ENCODE measurements at regions not wholly inside any gene's neighbourhood (a gene's known extent, or its start where the extent isn't known, plus 50 kb on each side); places are given as distances from the start of the nearest gene placed in this dataset.
"Not testable (repeated sequence)": the region's sequence is repeated elsewhere in the genome, so short reads cannot be mapped to it uniquely, and the experiment has no call there.

DNA sequence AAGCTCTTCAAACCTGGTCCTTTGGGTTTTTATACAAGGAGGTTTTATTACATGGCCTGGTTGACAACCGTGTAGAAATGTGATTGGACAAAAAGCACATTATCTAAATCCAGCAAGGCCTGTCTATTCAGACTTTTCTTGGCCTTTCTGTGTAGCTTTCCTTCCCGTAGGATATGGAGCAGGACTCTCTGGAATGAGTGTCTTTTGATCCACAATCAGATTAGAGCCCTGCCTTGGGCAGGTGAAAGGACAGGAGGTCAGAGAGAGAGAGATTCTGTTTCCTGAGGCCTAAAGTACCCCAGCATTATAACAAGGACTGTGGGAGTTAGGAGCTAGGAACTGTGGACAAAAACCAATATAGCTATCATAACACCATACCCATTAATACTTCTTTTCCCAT, 375.5 kb upstream of the RGS6 start:
- ATAC-seq (ENCODE audit: low FRiP score in 2 of 2) (no peak), DNase-seq (no peak)
- no peaks in the 10 kb centered on the region for H3K27me3 ChIP-seq
- TF ChIP-seq, protein P1, sequence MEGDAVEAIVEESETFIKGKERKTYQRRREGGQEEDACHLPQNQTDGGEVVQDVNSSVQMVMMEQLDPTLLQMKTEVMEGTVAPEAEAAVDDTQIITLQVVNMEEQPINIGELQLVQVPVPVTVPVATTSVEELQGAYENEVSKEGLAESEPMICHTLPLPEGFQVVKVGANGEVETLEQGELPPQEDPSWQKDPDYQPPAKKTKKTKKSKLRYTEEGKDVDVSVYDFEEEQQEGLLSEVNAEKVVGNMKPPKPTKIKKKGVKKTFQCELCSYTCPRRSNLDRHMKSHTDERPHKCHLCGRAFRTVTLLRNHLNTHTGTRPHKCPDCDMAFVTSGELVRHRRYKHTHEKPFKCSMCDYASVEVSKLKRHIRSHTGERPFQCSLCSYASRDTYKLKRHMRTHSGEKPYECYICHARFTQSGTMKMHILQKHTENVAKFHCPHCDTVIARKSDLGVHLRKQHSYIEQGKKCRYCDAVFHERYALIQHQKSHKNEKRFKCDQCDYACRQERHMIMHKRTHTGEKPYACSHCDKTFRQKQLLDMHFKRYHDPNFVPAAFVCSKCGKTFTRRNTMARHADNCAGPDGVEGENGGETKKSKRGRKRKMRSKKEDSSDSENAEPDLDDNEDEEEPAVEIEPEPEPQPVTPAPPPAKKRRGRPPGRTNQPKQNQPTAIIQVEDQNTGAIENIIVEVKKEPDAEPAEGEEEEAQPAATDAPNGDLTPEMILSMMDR (IDR thresholded peaks at IDR 0.05), result no peak
- TF ChIP-seq EP300 (IDR thresholded peaks at IDR 0.05) (no peak), POLR2A (IDR thresholded peaks at IDR 0.05) (no peak), POLR2AphosphoS5 (IDR thresholded peaks at IDR 0.05) (no peak)
- no peak overlapping the region for H3K4me3 ChIP-seq
- H3K36me3 ChIP-seq, result no peaks in the 10 kb centered on the region
- H3K27ac ChIP-seq, result peak overlapping the region in 2 of 4 donors; percentile 22 to 77
- H3K4me1 ChIP-seq, result peaks cover 10 to 15% (median 14%) of the 10 kb centered on the region in 4 donors
- H3K9me3 ChIP-seq, result no peaks in the 10 kb centered on the region
- WGBS, 2 donors, result 90 to 92% methylated on average over 2 of the region's 2 CpGs

DNA sequence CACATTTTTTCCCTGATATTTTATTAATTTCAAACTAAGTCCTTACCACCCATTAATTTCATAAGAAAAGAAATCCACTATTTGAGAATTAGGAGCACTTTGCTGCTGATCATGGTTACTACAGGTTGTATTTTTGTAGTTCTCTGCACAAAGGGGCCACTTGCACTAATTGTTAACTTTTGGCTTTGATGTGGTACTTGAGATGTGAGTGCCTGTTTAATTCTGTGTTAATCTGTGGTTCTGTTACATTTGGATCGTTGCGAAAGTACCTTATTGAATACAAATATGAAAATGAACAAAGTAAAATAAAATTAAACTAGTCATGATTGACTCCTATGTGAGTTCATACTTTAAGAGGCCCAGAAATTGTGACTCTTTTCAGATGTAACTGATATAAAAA, 374.9 kb upstream of the RGS6 start:
- no peak overlapping the region for H3K27ac ChIP-seq
- no peaks in the 10 kb centered on the region for H3K27me3 ChIP-seq
- no peaks in the 10 kb centered on the region for H3K9me3 ChIP-seq
- no peaks in the 10 kb centered on the region for H3K36me3 ChIP-seq
- TF ChIP-seq EP300 (IDR thresholded peaks at IDR 0.05) (no peak), POLR2A (IDR thresholded peaks at IDR 0.05) (no peak), POLR2AphosphoS5 (IDR thresholded peaks at IDR 0.05) (no peak)
- TF ChIP-seq, protein P1 (IDR thresholded peaks at IDR 0.05), result no peak
- WGBS, 2 donors, result 73 to 84% methylated on average over 2 of the region's 2 CpGs
- H3K4me1 ChIP-seq, result peaks cover 10 to 15% (median 14%) of the 10 kb centered on the region in 4 donors
- DNase-seq (no peak), ATAC-seq (ENCODE audit: low FRiP score in 2 of 2) (no peak)
- H3K4me3 ChIP-seq, result no peak overlapping the region

DNA sequence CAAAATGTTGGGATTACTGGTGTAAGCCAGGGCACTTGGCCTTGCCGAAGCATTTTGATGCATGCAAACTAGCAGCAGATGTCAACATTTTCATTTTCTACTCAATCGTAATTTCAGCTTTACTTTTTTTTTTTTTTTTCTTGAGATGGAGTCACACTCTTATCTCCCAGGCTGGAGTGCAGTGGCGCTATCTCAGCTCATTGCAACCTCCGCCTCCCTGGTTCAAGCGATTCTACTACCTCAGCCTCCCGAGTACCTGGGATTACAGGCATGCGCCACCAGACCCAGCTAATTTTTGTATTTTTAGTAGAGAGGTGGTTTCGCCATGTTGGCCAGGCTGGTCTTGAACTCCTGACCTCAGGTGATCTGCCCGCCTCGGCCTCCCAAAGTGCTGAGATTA, 373.3 kb upstream of the RGS6 start:
- H3K4me3 ChIP-seq; H3K9me3 ChIP-seq; H3K27ac ChIP-seq; H3K27me3 ChIP-seq; DNase-seq; ATAC-seq (ENCODE audit: low FRiP score in 2 of 2); H3K36me3 ChIP-seq: not testable (repeated sequence)
- H3K4me1 ChIP-seq, result peaks cover 10 to 15% (median 14%) of the 10 kb centered on the region in 4 donors
- 98% methylated on average over 10 of the region's 10 CpGs for WGBS, 2 donors

DNA sequence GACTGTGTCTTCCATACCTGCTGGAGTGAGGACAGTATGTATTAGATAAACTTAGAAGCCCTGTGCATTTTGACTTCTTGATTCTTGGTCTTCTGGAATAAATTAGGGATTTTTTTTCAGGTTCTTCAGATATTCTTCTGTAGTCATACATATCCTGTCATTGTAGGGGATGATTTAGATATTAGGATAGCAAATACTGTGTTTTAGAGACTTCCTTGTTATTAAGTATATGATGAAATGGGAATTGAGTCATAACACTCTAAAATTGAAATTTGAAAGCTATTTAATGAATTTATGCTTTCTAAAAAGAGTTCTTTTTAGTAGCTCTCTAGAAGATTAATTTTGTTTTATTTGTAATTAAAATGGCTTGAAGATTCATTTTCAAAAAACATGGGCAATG, 371.5 kb upstream of the RGS6 start:
- Histone ChIP-seq H3K36me3 (no peaks in the 10 kb centered on the region), H3K27me3 (no peaks in the 10 kb centered on the region), H3K27ac (no peak overlapping the region), H3K9me3 (no peaks in the 10 kb centered on the region), H3K4me1 (peaks cover 0 to 8% (median 5%) of the 10 kb centered on the region in 4 donors), H3K4me3 (no peak overlapping the region)
- DNase-seq (no peak), ATAC-seq (ENCODE audit: low FRiP score in 2 of 2) (no peak)
- TF ChIP-seq, protein P1 (IDR thresholded peaks at IDR 0.05), result no peak
- TF ChIP-seq POLR2A (IDR thresholded peaks at IDR 0.05) (no peak), EP300 (IDR thresholded peaks at IDR 0.05) (no peak), POLR2AphosphoS5 (IDR thresholded peaks at IDR 0.05) (no peak)

DNA sequence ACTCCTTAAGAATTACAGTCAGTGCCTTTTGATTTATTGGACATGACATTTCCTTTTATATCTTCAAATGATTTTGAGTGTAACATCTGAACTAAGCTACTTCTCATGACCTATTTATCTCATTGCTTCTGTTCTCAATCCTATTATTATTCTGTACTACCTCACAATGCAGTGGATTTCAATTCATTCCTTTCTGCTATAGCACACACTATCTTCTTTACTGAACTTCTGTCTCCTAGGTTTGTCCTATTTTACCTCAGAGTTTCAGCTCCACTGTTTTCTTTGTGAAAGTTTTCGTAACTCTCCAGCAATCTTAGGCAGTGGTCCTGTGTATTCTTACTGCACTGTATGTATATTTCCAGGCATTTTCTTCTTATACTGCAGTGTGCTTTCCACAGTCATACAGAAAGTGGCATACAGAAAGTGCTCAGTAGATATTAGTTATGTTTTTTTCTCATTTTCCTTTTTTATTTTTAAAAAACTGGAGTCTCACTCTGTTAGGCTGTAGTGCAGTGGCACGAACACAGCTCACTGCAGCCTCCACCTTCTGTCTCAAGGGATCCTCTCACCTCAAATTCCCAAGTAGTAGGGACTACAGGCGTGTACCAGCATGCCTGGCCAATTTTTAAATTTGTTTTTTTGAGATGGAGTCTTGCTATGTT, 368.6 kb upstream of the RGS6 start:
- ATAC-seq (ENCODE audit: low FRiP score in 2 of 2), result no peak
- Histone ChIP-seq H3K27me3 (no peaks in the 10 kb centered on the region), H3K36me3 (no peaks in the 10 kb centered on the region), H3K4me3 (no peak overlapping the region), H3K4me1 (peaks cover 0 to 8% (median 4%) of the 10 kb centered on the region in 4 donors), H3K27ac (no peak overlapping the region), H3K9me3 (no peaks in the 10 kb centered on the region)
- DNase-seq, result no peak
- TF ChIP-seq POLR2AphosphoS5 (IDR thresholded peaks at IDR 0.05), result no peak
- TF ChIP-seq POLR2A (IDR thresholded peaks at IDR 0.05), result no peak
- TF ChIP-seq, protein P1 (IDR thresholded peaks at IDR 0.05), result no peak
- TF ChIP-seq EP300 (IDR thresholded peaks at IDR 0.05), result no peak
- WGBS, 2 donors, result 62 to 67% methylated on average over 3 of the region's 3 CpGs
